PC-3 (cell line): ENCODE measurements at regions not wholly inside any gene's neighbourhood (a gene's known extent, or its start where the extent isn't known, plus 50 kb on each side); places are given as distances from the start of the nearest gene placed in this dataset.

ENCODE experiments used
- CTCF ChIP-seq: fragments of 300-600 bp; sonication (generic); conservative IDR thresholded peaks from 2 replicates; pipeline ENCODE4 v1.5.1; 2017; ENCODE audit warnings: antibody characterized with exemption, low read depth, mild to moderate bottlenecking, low read length
- EZH2 ChIP-seq: fragments of 300-600 bp; sonication (generic); IDR thresholded peaks from one replicate; pipeline ENCODE4 v1.6.1; 2017; ENCODE audit warnings: antibody characterized with exemption, mild to moderate bottlenecking, low read length; ENCODE audit not compliant: unreplicated experiment
- EZH2phosphoT487 ChIP-seq: fragments of 300-600 bp; sonication (generic); IDR thresholded peaks from 2 replicates; pipeline ENCODE4 v1.6.1; 2018; ENCODE audit warnings: mild to moderate bottlenecking, antibody characterized with exemption, low read length, borderline replicate concordance

GRCh38 chrX:7574325-7574724, 268.6 kb upstream of the VCX start:
- TF ChIP-seq CTCF (no peak), EZH2phosphoT487 (no peak), EZH2 (no peak)
